ENCODE measurements at regions not wholly inside any gene's neighbourhood (a gene's known extent, or its start where the extent isn't known, plus 50 kb on each side); places are given as distances from the start of the nearest gene placed in this dataset.

GRCh38 chr2:235300368-235301201 lies 193.3 kb upstream of the AGAP1 start:
- no peak overlapping the region for H3K9ac ChIP-seq (replicated peaks in 1 of 4; ENCODE audit: extremely low read depth in 1 of 4, low read depth in 3 of 4, low read length in 3 of 4)
- FAIRE-seq: no peak

More at GRCh38 chr2:235300368-235301201, 193.3 kb upstream of the AGAP1 start:
- WGBS, 2 experiments (ENCODE audit: extremely low coverage in 1 of 2, insufficient coverage in 1 of 2, insufficient read length in 1 of 2, insufficient replicate concordance in 2 of 2, low coverage in 1 of 2, low lambda C conversion rate in 2 of 2, missing lambda C conversion rate in 1 of 2): 91% methylated on average over 15 of the region's 16 CpGs; no CpG with 5 or more reads in 1 of the 2 experiments
- Histone ChIP-seq H4K91ac (replicated peaks; ENCODE audit: insufficient read length, low read length) (no peak overlapping the region), H3K27me3 (replicated peaks in 1 of 4; ENCODE audit: control insufficient read depth in 3 of 4, extremely low read depth in 1 of 4, insufficient read depth in 3 of 4, low read length in 3 of 4) (no peaks in the 10 kb centered on the region; a peak in 2 of 7 replicates), H3K4me3 (ENCODE audit: extremely low read depth in 1 of 4, insufficient read depth in 2 of 4, low read depth in 3 of 4, low read length in 4 of 4) (no peak overlapping the region), H2BK15ac (ENCODE audit: low read length) (no peak overlapping the region), H2AFZ (ENCODE audit: low read length) (no peak overlapping the region; the same call in 1 of the 2 replicates), H4K8ac (ENCODE audit: extremely low read depth, insufficient read depth, low read length) (no peak overlapping the region), H3K4me1 (replicated peaks in 1 of 4; ENCODE audit: control insufficient read depth in 3 of 4, insufficient read depth in 4 of 4, low read length in 3 of 4) (peaks cover 0 to 6% (median 0%) of the 10 kb centered on the region in 4 experiments; a peak in 2 of 7 replicates), H2BK12ac (ENCODE audit: low read depth, low read length) (no peak overlapping the region), H2BK120ac (replicated peaks; ENCODE audit: low read depth, low read length) (no peak overlapping the region), H2BK20ac (ENCODE audit: low read length) (no peak overlapping the region), H2AK5ac (ENCODE audit: low read depth, low read length) (no peak overlapping the region), H3K18ac (ENCODE audit: extremely low read depth, low read length) (no peak overlapping the region), H3K23me2 (ENCODE audit: low read depth, low read length) (no peaks in the 10 kb centered on the region), H3K27ac (ENCODE audit: low read depth, low read length) (no peak overlapping the region), H3K9me3 (ENCODE audit: insufficient read depth in 2 of 2, low read depth in 1 of 2, low read length in 1 of 2) (no peaks in the 10 kb centered on the region), H3K4ac (replicated peaks; ENCODE audit: insufficient read length, low read depth, low read length) (no peak overlapping the region), H3K14ac (ENCODE audit: insufficient read length) (no peak overlapping the region), H4K20me1 (replicated peaks in 1 of 2; ENCODE audit: control insufficient read depth in 1 of 2, insufficient read depth in 2 of 2, low read length in 2 of 2) (peaks cover 0 to under 1% of the 10 kb centered on the region in 2 experiments), H3K79me2 (ENCODE audit: control insufficient read depth in 1 of 2, insufficient read depth in 2 of 2, low read length in 2 of 2) (no peaks in the 10 kb centered on the region), H3K23ac (ENCODE audit: insufficient read length) (no peak overlapping the region), H3K56ac (replicated peaks; ENCODE audit: insufficient read length, low read depth, low read length) (no peak overlapping the region), H2BK5ac (ENCODE audit: low read depth, low read length) (no peak overlapping the region), H3K79me1 (ENCODE audit: low read depth, low read length) (no peaks in the 10 kb centered on the region), H3K36me3 (ENCODE audit: control insufficient read depth in 2 of 4, insufficient read depth in 4 of 4, low read length in 3 of 4) (no peaks in the 10 kb centered on the region), H3K4me2 (ENCODE audit: insufficient read depth in 1 of 2, low read depth in 2 of 2, low read length in 2 of 2) (no peak overlapping the region), H4K5ac (ENCODE audit: insufficient read length, low read depth, low read length) (no peak overlapping the region)
- no peak for TF ChIP-seq SRF (IDR thresholded peaks at IDR 0.05; ENCODE audit: low read depth, low read length)
- no peak for TF ChIP-seq GABPA (IDR thresholded peaks at IDR 0.05; ENCODE audit: borderline replicate concordance, insufficient read depth, low read length)
- no peak for TF ChIP-seq CHD2 (IDR thresholded peaks at IDR 0.05; ENCODE audit: low read length)
- no peak for TF ChIP-seq GTF2F1 (IDR thresholded peaks at IDR 0.05; ENCODE audit: borderline replicate concordance, low read depth, low read length)
- CTCF ChIA-PET (ENCODE audit: partially characterized antibody): interaction anchor here (0.6 to 3.4 kb wide), 7 partner anchors 9 to 293 kb away, joined by 3 to 10 read pairs (median 3); no protein-coding TSS in a partner anchor
- no peak for DNase-seq (ENCODE audit: low read depth in 1 of 2, low spot score in 2 of 2)
- POLR2A ChIA-PET (ENCODE audit: partially characterized antibody): interaction anchor here (0.8 kb wide), 1 partner anchor 18 kb away, joined by 3 read pairs; no protein-coding TSS in a partner anchor
